ENCODE measurements at regions not wholly inside any gene's neighbourhood (a gene's known extent, or its start where the extent isn't known, plus 50 kb on each side); places are given as distances from the start of the nearest gene placed in this dataset.
"Not testable (repeated sequence)": the region's sequence is repeated elsewhere in the genome, so short reads cannot be mapped to it uniquely, and the experiment has no call there.

DNA sequence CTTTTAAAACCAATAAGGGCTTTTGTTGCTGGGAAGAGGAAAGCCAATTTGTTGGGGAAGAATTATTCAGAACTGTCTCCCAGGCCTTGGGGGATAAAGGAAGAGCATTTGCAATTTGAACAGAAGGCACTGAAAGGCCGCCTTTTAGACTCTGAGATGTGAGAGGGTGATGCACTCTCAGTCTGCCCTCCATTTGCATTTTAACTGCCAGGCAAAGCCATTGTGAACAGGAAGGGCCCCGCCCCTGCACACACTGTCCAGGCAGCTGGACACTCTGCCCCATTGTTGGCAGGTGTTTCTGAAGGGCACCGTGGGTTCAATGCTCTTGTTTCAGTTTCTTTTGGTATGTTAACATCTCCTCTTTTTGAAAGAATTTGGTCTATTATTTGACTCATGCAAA lies 169.5 kb upstream of the COPS8 start:
- H3K9me3 Mint-ChIP-seq: peaks cover 0 to 5% (median 0%) of the 10 kb centered on the region in 7 donors
- peaks cover 0 to 4% (median 0%) of the 10 kb centered on the region in 3 donors for H3K4me1 Mint-ChIP-seq
- H3K36me3 Mint-ChIP-seq: peaks cover 0 to 7% of the 10 kb centered on the region in 2 donors
- no peak overlapping the region for H3K4me3 Mint-ChIP-seq
- ATAC-seq (ENCODE audit: low read depth in 2 of 2): no peak
- DNase-seq: no peak
- H3K27ac Mint-ChIP-seq: no peak overlapping the region
- peaks cover 11 to 30% (median 13%) of the 10 kb centered on the region in 3 donors for H3K27me3 Mint-ChIP-seq

DNA sequence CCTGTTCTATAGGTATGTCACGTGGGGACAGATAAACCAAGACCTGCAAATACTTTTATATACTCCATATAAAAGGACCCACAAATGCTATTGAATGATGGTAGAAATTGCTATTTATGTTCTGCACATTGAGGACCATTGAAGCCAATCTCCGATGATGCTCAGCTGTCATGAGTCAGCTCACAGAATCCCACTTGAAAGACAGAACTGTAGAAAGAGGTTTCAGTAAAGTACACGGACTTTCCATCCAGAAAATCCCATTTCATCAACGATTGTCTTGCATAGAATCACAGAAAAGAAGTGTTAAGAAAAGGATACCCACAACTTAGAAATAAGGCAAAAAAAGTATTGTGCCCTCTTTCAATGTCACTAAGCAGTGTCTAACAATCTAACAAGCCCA lies 169.0 kb upstream of the COPS8 start:
- H3K36me3 Mint-ChIP-seq: peaks cover 0 to 7% of the 10 kb centered on the region in 2 donors
- peaks cover 11 to 29% (median 13%) of the 10 kb centered on the region in 3 donors for H3K27me3 Mint-ChIP-seq
- ATAC-seq (ENCODE audit: low read depth in 2 of 2): no peak
- H3K9me3 Mint-ChIP-seq: peaks cover 0 to 5% (median 0%) of the 10 kb centered on the region in 7 donors
- peaks cover 0 to 4% (median 0%) of the 10 kb centered on the region in 3 donors for H3K4me1 Mint-ChIP-seq
- no peak overlapping the region for H3K27ac Mint-ChIP-seq
- H3K4me3 Mint-ChIP-seq: no peak overlapping the region
- DNase-seq: no peak

DNA sequence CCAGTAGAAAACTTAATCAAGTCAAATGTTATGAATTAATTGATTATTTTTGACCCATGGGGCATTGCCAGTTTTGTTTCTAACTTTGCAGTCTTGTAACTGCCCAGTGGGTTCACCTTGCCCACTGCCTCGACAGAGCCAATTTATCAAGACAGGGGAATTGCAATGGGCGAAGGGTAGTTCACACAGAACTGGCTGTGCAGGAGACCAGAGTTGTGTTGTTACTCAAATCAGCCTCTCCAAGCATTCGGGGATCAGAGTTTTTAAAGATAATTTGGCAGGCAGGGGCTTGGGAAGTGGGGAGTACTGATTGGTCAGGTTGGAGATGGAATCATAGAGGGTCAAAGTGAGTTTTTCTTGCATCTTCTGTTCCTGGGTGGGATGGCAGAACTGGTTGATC lies 168.5 kb upstream of the COPS8 start:
- Mint-ChIP-seq H3K36me3 (peaks cover 0 to 7% of the 10 kb centered on the region in 2 donors), H3K9me3 (peaks cover 0 to 5% (median 0%) of the 10 kb centered on the region in 7 donors), H3K27ac (no peak overlapping the region), H3K4me3 (no peak overlapping the region), H3K4me1 (peaks cover 0 to 4% (median 0%) of the 10 kb centered on the region in 3 donors), H3K27me3 (peaks cover 9 to 29% (median 13%) of the 10 kb centered on the region in 3 donors)
- DNase-seq (no peak), ATAC-seq (ENCODE audit: low read depth in 2 of 2) (no peak)

- DNase-seq: no peak
- Mint-ChIP-seq H3K27me3 (peaks cover 0 to 23% (median 13%) of the 10 kb centered on the region in 3 donors), H3K4me3 (no peak overlapping the region), H3K4me1 (no peaks in the 10 kb centered on the region), H3K27ac (no peak overlapping the region), H3K36me3 (no peaks in the 10 kb centered on the region), H3K9me3 (peaks cover 0 to 1% (median 0%) of the 10 kb centered on the region in 7 donors)
- no peak for ATAC-seq (ENCODE audit: low read depth in 2 of 2)
Observed at GRCh38 chr2:236918545-236918944, 167.1 kb upstream of the COPS8 start.

DNA sequence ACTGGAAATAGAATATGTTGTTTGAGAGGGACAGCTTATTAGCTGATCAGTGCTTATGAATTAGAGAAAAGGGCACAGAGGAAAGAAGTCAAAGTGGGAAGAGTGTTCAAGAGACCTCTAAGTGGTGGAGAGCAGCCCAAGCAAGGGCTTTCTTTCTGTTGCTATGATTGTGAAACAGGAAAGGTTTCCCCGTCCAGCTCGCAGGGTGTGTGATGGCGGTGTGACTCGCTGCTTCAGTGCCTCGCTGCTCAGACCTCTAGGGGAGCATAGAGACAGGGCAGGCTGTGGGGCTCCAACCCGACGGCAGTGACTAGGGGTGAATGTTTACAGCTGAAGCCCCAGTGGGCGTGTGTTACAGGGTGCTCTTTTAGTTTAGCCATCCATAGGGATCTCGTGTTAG lies 166.5 kb upstream of the COPS8 start:
- no peaks in the 10 kb centered on the region for H3K36me3 Mint-ChIP-seq
- peaks cover 4 to 23% (median 13%) of the 10 kb centered on the region in 3 donors for H3K27me3 Mint-ChIP-seq
- DNase-seq (no peak), ATAC-seq (ENCODE audit: low read depth in 2 of 2) (no peak)
- H3K4me3 Mint-ChIP-seq: no peak overlapping the region
- peaks cover 0 to 1% (median 0%) of the 10 kb centered on the region in 7 donors for H3K9me3 Mint-ChIP-seq
- no peak overlapping the region for H3K27ac Mint-ChIP-seq
- H3K4me1 Mint-ChIP-seq: no peaks in the 10 kb centered on the region

DNA sequence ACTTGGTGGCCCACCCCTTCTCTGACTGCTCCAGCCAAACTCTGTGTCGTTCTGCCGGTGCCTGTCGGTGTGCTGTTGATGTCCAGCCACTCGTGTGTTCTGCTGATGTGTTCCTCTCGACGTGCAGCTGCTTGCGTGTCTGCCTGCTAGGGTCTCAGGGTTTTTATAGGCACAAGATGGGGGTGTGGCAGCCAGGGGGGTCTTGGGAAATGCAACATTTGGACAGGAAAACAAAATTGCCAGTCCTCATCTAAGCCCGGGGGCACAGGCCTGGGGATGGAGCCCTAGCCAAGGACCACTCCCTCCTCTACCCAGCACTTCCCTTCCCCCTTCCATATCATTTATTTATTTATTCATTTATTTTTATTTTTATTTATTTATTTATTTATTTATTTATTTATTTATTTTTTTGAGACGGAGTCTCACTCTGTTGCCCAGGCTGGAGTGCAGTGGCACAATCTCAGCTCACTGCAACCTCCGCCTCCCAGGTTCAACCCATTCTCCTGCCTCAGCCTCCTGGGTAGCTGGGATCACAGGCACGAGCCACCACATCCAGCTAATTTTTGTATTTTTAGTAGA lies 165.8 kb upstream of the COPS8 start:
- not testable (repeated sequence) for H3K4me1 Mint-ChIP-seq, DNase-seq
- H3K27me3 Mint-ChIP-seq: peaks cover 8 to 16% (median 13%) of the 10 kb centered on the region in 3 donors

DNA sequence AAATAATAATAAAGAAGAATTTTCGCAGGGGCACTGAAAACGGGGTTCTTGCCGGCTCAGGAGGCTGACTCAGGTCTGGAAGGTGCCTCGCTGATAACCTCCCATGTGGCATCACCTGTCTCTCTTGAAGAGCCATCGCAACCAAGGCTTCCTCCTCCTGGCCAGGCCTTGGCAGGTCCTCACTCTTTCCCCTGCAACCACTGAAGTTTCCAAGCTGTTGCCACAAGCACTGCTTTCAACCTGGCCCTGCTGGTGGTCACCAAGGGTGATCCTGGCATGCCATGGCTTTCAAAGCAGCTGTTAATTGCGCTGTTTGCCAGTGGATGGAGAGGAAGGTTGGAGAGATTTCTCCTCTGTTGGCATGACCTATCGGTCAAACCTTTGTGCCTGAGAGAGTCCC lies 163.6 kb upstream of the COPS8 start:
- no peaks in the 10 kb centered on the region for H3K4me1 Mint-ChIP-seq
- DNase-seq (no peak), ATAC-seq (ENCODE audit: low read depth in 2 of 2) (no peak)
- H3K36me3 Mint-ChIP-seq: no peaks in the 10 kb centered on the region
- H3K27me3 Mint-ChIP-seq: peaks cover 13 to 26% (median 19%) of the 10 kb centered on the region in 3 donors
- no peak overlapping the region for H3K27ac Mint-ChIP-seq
- no peak overlapping the region for H3K4me3 Mint-ChIP-seq
- H3K9me3 Mint-ChIP-seq: no peaks in the 10 kb centered on the region

More for the DNA sequence above, 165.8 kb upstream of the COPS8 start:
- H3K4me3 Mint-ChIP-seq; H3K27ac Mint-ChIP-seq; ATAC-seq (ENCODE audit: low read depth in 2 of 2); H3K9me3 Mint-ChIP-seq; H3K36me3 Mint-ChIP-seq: not testable (repeated sequence)

GRCh38 chr2:236928380-236929037 lies 157.2 kb upstream of the COPS8 start:
- Mint-ChIP-seq H3K27me3 (peaks cover 11 to 48% (median 36%) of the 10 kb centered on the region in 3 donors), H3K9me3 (peaks cover 0 to 10% (median 0%) of the 10 kb centered on the region in 7 donors), H3K27ac (no peak overlapping the region), H3K4me1 (peaks cover 0 to 1% (median 0%) of the 10 kb centered on the region in 3 donors), H3K4me3 (peak overlapping the region in 2 of 8 donors; percentile 20 to 30), H3K36me3 (no peaks in the 10 kb centered on the region)
- ATAC-seq (ENCODE audit: low read depth in 2 of 2): no peak
- DNase-seq: no peak

GRCh38 chr2:236932831-236933361 lies 152.8 kb upstream of the COPS8 start:
- DNase-seq (no peak), ATAC-seq (ENCODE audit: low read depth in 2 of 2) (no peak)
- Mint-ChIP-seq H3K9me3 (peaks cover 0 to 10% (median 0%) of the 10 kb centered on the region in 7 donors), H3K27ac (peak overlapping the region in 1 of 6 donors; percentile 8), H3K4me3 (no peak overlapping the region), H3K36me3 (no peaks in the 10 kb centered on the region), H3K4me1 (peaks cover 0 to 1% (median 0%) of the 10 kb centered on the region in 3 donors), H3K27me3 (peaks cover 0 to 36% (median 26%) of the 10 kb centered on the region in 3 donors)

DNA sequence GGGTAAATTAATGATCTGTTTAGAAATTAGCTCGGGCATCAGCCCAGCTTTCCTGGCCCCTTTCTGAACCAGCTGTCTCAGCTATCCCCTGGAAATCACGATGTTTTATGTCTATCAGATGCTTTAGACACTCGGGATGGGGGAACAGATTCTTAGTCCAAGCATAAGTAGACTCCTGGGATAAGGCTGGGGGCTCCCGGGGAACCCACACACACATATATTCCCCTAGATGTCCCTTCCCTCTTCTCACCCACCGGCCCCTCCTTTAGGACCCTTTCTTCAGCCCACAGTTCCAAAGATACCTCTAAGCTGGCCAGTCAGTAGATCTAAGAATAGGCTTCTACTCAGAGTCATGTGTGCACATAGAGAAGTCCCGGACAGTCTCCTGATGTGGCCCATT lies 151.5 kb upstream of the COPS8 start:
- Mint-ChIP-seq H3K4me3 (no peak overlapping the region), H3K9me3 (peaks cover 0 to 10% (median 0%) of the 10 kb centered on the region in 7 donors), H3K27ac (no peak overlapping the region), H3K27me3 (peaks cover 0 to 32% (median 25%) of the 10 kb centered on the region in 3 donors), H3K4me1 (no peaks in the 10 kb centered on the region), H3K36me3 (no peaks in the 10 kb centered on the region)
- DNase-seq (no peak), ATAC-seq (ENCODE audit: low read depth in 2 of 2) (no peak)

- Mint-ChIP-seq H3K27ac (no peak overlapping the region), H3K4me3 (no peak overlapping the region), H3K27me3 (peaks cover 0 to 32% (median 25%) of the 10 kb centered on the region in 3 donors), H3K36me3 (no peaks in the 10 kb centered on the region), H3K4me1 (no peaks in the 10 kb centered on the region), H3K9me3 (peaks cover 0 to 10% (median 0%) of the 10 kb centered on the region in 7 donors)
- DNase-seq (no peak), ATAC-seq (ENCODE audit: low read depth in 2 of 2) (no peak)
Observed at GRCh38 chr2:236934656-236935055, 151.0 kb upstream of the COPS8 start.

GRCh38 chr2:236935083-236935482 lies 150.6 kb upstream of the COPS8 start:
- H3K36me3 Mint-ChIP-seq: no peaks in the 10 kb centered on the region
- H3K27me3 Mint-ChIP-seq: peaks cover 0 to 32% (median 25%) of the 10 kb centered on the region in 3 donors
- H3K4me1 Mint-ChIP-seq: no peaks in the 10 kb centered on the region
- no peak overlapping the region for H3K27ac Mint-ChIP-seq
- peaks cover 0 to 10% (median 0%) of the 10 kb centered on the region in 7 donors for H3K9me3 Mint-ChIP-seq
- no peak for DNase-seq
- no peak for ATAC-seq (ENCODE audit: low read depth in 2 of 2)
- peak overlapping the region in 1 of 8 donors; percentile 24 for H3K4me3 Mint-ChIP-seq

DNA sequence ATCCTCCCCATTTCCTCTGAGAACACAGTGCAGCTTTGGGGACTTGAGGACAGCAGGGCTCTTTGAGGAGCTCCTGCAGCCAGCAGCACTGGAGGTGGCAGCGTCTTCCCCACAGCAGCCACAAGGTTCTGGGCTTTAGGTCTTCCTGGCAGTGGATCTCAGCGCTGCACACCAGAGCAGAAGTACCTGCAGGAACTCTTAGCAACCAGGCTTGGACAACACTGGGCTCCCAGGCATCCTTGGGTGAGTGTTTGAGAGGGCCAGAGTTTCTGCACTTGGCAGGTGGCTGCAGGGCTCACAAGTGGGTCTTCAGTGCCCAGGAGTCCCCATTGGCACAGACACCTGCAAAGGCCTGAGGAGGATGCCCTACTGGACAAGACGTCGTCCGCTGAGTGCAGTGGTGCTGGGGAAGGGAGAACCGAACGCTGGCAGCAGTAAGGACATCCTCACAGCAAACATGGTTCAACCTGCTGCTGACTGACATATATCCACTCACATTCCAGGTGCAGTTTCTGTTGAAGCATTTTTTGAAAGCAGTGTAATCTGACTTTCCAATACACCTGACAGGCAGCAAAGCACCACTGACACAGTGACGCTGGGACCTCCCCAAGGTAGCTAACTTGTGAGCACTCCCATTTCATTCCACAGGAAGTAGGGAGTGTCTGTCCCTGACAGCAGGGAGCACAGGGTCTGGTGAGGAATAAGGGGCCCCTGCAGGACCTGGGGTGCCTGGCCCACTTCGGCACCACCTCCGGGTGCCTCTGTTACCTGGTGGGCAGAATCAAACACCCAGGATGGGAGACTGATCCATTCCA lies 149.9 kb upstream of the COPS8 start:
- ATAC-seq (ENCODE audit: low read depth in 2 of 2): no peak
- Mint-ChIP-seq H3K27ac (no peak overlapping the region), H3K27me3 (peaks cover 0 to 32% (median 25%) of the 10 kb centered on the region in 3 donors), H3K4me3 (no peak overlapping the region), H3K36me3 (no peaks in the 10 kb centered on the region), H3K4me1 (no peaks in the 10 kb centered on the region), H3K9me3 (peaks cover 0 to 10% (median 0%) of the 10 kb centered on the region in 7 donors)
- no peak for DNase-seq

Measured in naive B cell (primary cell).